A673 (cell line): ENCODE measurements at regions not wholly inside any gene's neighbourhood (a gene's known extent, or its start where the extent isn't known, plus 50 kb on each side); places are given as distances from the start of the nearest gene placed in this dataset.

ENCODE experiments used
- BruUV-seq: library from RNA; stranded (reverse); fragments of 400-500 nt; replicated peaks from 2 replicates; lab custom pipeline; 2021; lab: Mats Ljungman, UMichigan
- CTCF ChIA-PET: fragments of 300-600 bp; sonication (Branson Sonifier 250); formaldehyde crosslinking; loops from one replicate; lab custom pipeline; 2022; ENCODE audit warnings: antibody characterized with exemption; lab: Charles Lee
- POLR2A ChIA-PET: fragments of 300-600 bp; sonication (Branson Sonifier 250); formaldehyde crosslinking; loops from one replicate; lab custom pipeline; 2022; ENCODE audit warnings: antibody characterized with exemption; ENCODE audit not compliant: low non-redundant PET; lab: Charles Lee
- DNase-seq: peaks from one replicate; pipeline ENCODE4 v3.0.0-alpha.2; 2015; ENCODE audit warnings: low spot score
- H3K27ac ChIP-seq: fragments of 200-600 bp; sonication (generic); 2 replicates; pipeline ENCODE4 v1.5.1; 2016; ENCODE audit warnings: mixed run types, low read depth, mild to moderate bottlenecking, mixed read lengths, antibody characterized with exemption, low read length; ENCODE audit not compliant: poor library complexity, severe bottlenecking
- H3K27me3 ChIP-seq: fragments of 200-600 bp; sonication (generic); replicated peaks from 2 replicates; pipeline ENCODE4 v1.6.1; 2017; ENCODE audit warnings: mixed run types, low read depth, mild to moderate bottlenecking, mixed read lengths, antibody characterized with exemption, low read length; ENCODE audit not compliant: insufficient read depth, poor library complexity
- H3K36me3 ChIP-seq: fragments of 200-600 bp; sonication (generic); 2 replicates; pipeline ENCODE4 v1.6.1; 2016; ENCODE audit warnings: mixed run types, mild to moderate bottlenecking, mixed read lengths, antibody characterized with exemption, low read length; ENCODE audit not compliant: insufficient read depth, poor library complexity, severe bottlenecking
- H3K4me1 ChIP-seq: fragments of 200-600 bp; sonication (generic); 2 replicates; pipeline ENCODE4 v1.6.1; 2017; ENCODE audit warnings: mixed run types, mild to moderate bottlenecking, mixed read lengths, antibody characterized with exemption, low read length; ENCODE audit not compliant: insufficient read depth, poor library complexity, severe bottlenecking
- H3K4me3 ChIP-seq: fragments of 200-600 bp; sonication (generic); 2 replicates; pipeline ENCODE4 v1.5.1; 2016; ENCODE audit warnings: low read depth, mixed run types, mild to moderate bottlenecking, mixed read lengths, low read length; ENCODE audit not compliant: poor library complexity, severe bottlenecking
- H3K9me3 ChIP-seq: fragments of 200-600 bp; sonication (generic); 2 replicates; pipeline ENCODE4 v1.6.1; 2016; ENCODE audit warnings: mixed run types, low read depth, mild to moderate bottlenecking, mixed read lengths, antibody characterized with exemption, low read length; ENCODE audit not compliant: poor library complexity, severe bottlenecking
- EZH2 ChIP-seq: fragments of 200-600 bp; sonication (generic); IDR thresholded peaks from 2 replicates; pipeline ENCODE4 v1.6.1; 2017; ENCODE audit warnings: borderline replicate concordance, low read depth, mild to moderate bottlenecking, mixed read lengths, antibody characterized with exemption, low read length; ENCODE audit not compliant: poor library complexity, severe bottlenecking
- intact Hi-C: fragments of 100-400 bp; cut with micrococcal nuclease; formaldehyde crosslinking; loops from one replicate; pipeline ENCODE4 v1.10.0; 2022; ENCODE audit not compliant: unreplicated experiment
- TF ChIP-seq, protein P1 (sequence below): fragments of 300-800, 200-600 bp; sonication (generic); conservative IDR thresholded peaks from 2 replicates; pipeline ENCODE4 v1.5.1; 2017; ENCODE audit warnings: low read depth, mild to moderate bottlenecking, antibody characterized with exemption, low read length, moderate library complexity, mixed read lengths

DNA sequence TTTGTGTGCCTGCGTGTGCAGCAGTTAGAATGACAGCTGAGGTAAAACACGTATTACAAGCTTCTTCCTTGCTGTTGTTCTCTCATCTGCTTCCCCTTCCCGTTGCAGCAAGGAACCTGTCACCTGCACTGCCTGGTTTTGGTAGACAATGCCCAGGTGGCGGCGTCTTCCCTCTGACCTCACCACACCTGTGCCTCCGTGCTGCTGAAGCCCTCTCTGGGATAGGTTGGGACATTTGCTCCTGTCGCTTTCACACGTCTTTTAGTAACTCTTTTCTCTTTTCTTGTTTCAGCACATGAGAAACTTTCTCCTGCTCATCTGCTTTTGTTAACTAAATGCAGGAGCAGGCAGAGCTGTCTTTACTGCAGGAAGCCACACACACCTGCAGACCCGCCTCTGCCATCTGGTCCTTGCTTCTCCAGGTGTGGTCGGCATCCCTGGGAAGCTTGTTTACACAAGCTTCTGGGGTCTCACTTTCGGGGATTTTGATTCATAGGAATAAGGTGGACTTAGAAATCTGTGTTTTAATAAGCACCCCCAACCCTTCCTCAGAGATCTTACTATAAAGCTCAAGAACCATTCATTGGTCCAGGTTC lies 60.7 kb upstream of the EXOC6 start:
- H3K4me3 ChIP-seq: no peak overlapping the region
- no peaks in the 10 kb centered on the region for H3K27me3 ChIP-seq
- DNase-seq: no peak
- TF ChIP-seq, protein P1, sequence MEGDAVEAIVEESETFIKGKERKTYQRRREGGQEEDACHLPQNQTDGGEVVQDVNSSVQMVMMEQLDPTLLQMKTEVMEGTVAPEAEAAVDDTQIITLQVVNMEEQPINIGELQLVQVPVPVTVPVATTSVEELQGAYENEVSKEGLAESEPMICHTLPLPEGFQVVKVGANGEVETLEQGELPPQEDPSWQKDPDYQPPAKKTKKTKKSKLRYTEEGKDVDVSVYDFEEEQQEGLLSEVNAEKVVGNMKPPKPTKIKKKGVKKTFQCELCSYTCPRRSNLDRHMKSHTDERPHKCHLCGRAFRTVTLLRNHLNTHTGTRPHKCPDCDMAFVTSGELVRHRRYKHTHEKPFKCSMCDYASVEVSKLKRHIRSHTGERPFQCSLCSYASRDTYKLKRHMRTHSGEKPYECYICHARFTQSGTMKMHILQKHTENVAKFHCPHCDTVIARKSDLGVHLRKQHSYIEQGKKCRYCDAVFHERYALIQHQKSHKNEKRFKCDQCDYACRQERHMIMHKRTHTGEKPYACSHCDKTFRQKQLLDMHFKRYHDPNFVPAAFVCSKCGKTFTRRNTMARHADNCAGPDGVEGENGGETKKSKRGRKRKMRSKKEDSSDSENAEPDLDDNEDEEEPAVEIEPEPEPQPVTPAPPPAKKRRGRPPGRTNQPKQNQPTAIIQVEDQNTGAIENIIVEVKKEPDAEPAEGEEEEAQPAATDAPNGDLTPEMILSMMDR: no peak
- no peak for TF ChIP-seq EZH2
- no TSS peak for BruUV-seq
- no peaks in the 10 kb centered on the region for H3K36me3 ChIP-seq
- H3K4me1 ChIP-seq: no peaks in the 10 kb centered on the region
- H3K27ac ChIP-seq: no peak overlapping the region
- intact Hi-C loops: no loop called here
- POLR2A ChIA-PET: no interaction called here
- CTCF ChIA-PET: no interaction called here
- H3K9me3 ChIP-seq: no peaks in the 10 kb centered on the region

DNA sequence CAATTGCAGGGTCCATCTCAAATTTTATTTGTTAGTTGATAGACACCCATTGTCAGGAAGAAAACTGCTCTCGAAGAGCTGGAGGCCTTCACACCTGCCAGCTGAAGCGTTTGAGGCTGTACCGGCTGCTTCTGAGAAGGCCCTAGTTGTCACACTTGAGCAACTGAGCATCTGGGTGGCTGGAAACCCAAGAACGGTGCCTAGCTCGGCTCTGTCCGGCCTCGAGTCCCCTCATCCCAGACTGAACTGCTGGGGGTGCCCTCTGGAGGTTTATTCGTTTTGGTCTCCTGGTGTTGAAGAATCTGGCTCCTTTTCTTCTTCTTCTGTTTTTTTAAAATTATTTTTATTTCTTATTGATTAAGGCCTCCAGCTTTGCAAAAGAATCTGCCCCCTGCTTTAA lies 59.3 kb upstream of the EXOC6 start:
- no peak overlapping the region for H3K4me3 ChIP-seq
- no peak for DNase-seq
- H3K4me1 ChIP-seq: no peaks in the 10 kb centered on the region
- POLR2A ChIA-PET: no interaction called here
- no peaks in the 10 kb centered on the region for H3K27me3 ChIP-seq
- intact Hi-C loops: no loop called here
- CTCF ChIA-PET: no interaction called here
- no TSS peak for BruUV-seq
- no peaks in the 10 kb centered on the region for H3K36me3 ChIP-seq
- no peak for TF ChIP-seq EZH2
- TF ChIP-seq, protein P1: no peak
- no peak overlapping the region for H3K27ac ChIP-seq
- H3K9me3 ChIP-seq: no peaks in the 10 kb centered on the region

GRCh38 chr10:92789786-92790185 lies 58.5 kb upstream of the EXOC6 start:
- H3K9me3 ChIP-seq: no peaks in the 10 kb centered on the region
- H3K4me1 ChIP-seq: no peaks in the 10 kb centered on the region
- no peak for DNase-seq
- BruUV-seq: no TSS peak
- H3K4me3 ChIP-seq: no peak overlapping the region
- TF ChIP-seq EZH2: no peak
- TF ChIP-seq, protein P1: no peak
- CTCF ChIA-PET: no interaction called here
- POLR2A ChIA-PET: no interaction called here
- H3K27me3 ChIP-seq: no peaks in the 10 kb centered on the region
- intact Hi-C loops: no loop called here
- H3K27ac ChIP-seq: no peak overlapping the region
- H3K36me3 ChIP-seq: no peaks in the 10 kb centered on the region
